Karpas-422 (cell line): ENCODE measurements at regions not wholly inside any gene's neighbourhood (a gene's known extent, or its start where the extent isn't known, plus 50 kb on each side); places are given as distances from the start of the nearest gene placed in this dataset.
A peak's percentile ranks its signal among the peaks of the same experiment; 100 is the strongest.

ENCODE experiments used
- DNase-seq: peaks from one replicate; pipeline ENCODE4 v3.0.0-alpha.2; 2015
- H2AFZ ChIP-seq: fragments of 200-600 bp; sonication (generic); 2 replicates; pipeline ENCODE4 v1.6.1; 2014; ENCODE audit warnings: antibody characterized with exemption, low read length, mixed read lengths
- H3K27ac ChIP-seq: fragments of 200-600 bp; sonication (generic); 2 replicates; pipeline ENCODE4 v1.5.1; 2014; ENCODE audit warnings: mild to moderate bottlenecking, low read length, moderate library complexity
- H3K27me3 ChIP-seq: fragments of 200-600 bp; sonication (generic); 2 replicates; pipeline ENCODE4 v1.6.1; 2014; ENCODE audit warnings: low read length, mixed read lengths
- H3K36me3 ChIP-seq: fragments of 200-600 bp; sonication (generic); 2 replicates; pipeline ENCODE4 v1.6.1; 2014; ENCODE audit warnings: low read length, mixed read lengths; ENCODE audit not compliant: insufficient read depth
- H3K4me1 ChIP-seq: fragments of 200-600 bp; sonication (generic); 2 replicates; pipeline ENCODE4 v1.6.1; 2014; ENCODE audit warnings: mild to moderate bottlenecking, low read length, mixed read lengths
- H3K4me2 ChIP-seq: fragments of 200-600 bp; sonication (generic); 2 replicates; pipeline ENCODE4 v1.6.1; 2014; ENCODE audit warnings: low read length, low read depth, mild to moderate bottlenecking; ENCODE audit not compliant: poor library complexity, severe bottlenecking
- H3K4me3 ChIP-seq: fragments of 200-600 bp; sonication (generic); 2 replicates; pipeline ENCODE4 v1.5.1; 2014; ENCODE audit warnings: mild to moderate bottlenecking, antibody characterized with exemption, low read length, mixed read lengths
- H3K79me2 ChIP-seq: fragments of 200-600 bp; sonication (generic); 2 replicates; pipeline ENCODE4 v1.6.1; 2014; ENCODE audit warnings: mild to moderate bottlenecking, low read length, mixed read lengths
- H3K9ac ChIP-seq: fragments of 200-600 bp; sonication (generic); 2 replicates; pipeline ENCODE4 v1.6.0; 2014; ENCODE audit warnings: low read length
- H3K9me2 ChIP-seq: fragments of 200-600 bp; sonication (generic), shearing (Covaris generic); replicated peaks from 2 replicates; pipeline ENCODE4 v1.6.0; 2014; ENCODE audit warnings: mild to moderate bottlenecking, low read length, moderate library complexity; ENCODE audit not compliant: insufficient read depth
- H3K9me3 ChIP-seq: fragments of 300-700, 200-600 bp; sonication (generic); 2 replicates; pipeline ENCODE4 v1.6.1; 2014; ENCODE audit warnings: low read length, mixed read lengths
- H4K20me1 ChIP-seq: fragments of 200-600 bp; sonication (generic); 2 replicates; pipeline ENCODE4 v1.6.1; 2014; ENCODE audit warnings: mild to moderate bottlenecking, antibody characterized with exemption, low read length, low read depth; ENCODE audit not compliant: insufficient read depth

DNA sequence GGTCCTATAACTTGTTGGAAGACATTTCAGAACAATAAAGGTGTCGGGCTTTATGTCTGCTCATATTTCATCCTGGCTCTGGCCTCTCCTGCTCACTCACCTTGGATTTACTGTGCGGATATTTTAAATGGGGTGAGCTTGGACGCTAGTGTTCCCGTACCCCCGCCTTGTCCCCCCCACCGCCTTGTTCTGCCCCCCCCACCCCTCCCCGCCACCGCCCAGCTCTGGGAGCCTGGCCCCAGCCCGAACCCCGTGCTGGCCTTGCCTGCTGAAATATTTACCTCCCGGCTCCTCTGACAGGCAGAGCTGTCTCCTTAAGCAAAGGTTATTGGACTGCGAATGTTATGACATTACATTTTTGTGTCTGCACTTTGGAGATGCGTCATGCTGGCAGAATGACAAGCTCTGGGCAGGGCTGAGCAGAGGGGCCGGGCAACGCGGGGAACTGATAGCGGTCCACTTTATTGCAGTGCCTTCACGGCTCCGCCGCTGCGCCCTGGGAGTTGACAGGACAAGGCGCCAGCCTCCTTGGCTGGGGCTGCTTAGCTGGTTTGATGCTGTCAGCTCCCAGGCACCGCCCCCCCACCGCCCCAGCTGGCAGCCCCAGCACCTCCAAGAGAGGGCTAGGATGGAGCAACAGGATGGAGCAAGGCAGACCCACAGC lies 222.5 kb upstream of the GSE1 start:
- Histone ChIP-seq H3K27ac (no peak overlapping the region), H3K4me3 (no peak overlapping the region), H3K4me2 (no peak overlapping the region)

GRCh38 chr16:85391175-85391707 lies 221.9 kb upstream of the GSE1 start:
- no peaks in the 10 kb centered on the region for H3K27me3 ChIP-seq
- no peak for DNase-seq
- H3K4me2 ChIP-seq, result no peak overlapping the region
- H3K4me3 ChIP-seq, result no peak overlapping the region
- no peaks in the 10 kb centered on the region for H3K79me2 ChIP-seq
- no peaks in the 10 kb centered on the region for H3K36me3 ChIP-seq
- no peaks in the 10 kb centered on the region for H3K9me2 ChIP-seq
- no peak overlapping the region for H3K9ac ChIP-seq
- H4K20me1 ChIP-seq, result 0 out of 2 replicates have a peak, but pooled peaks cover 3% of the 10 kb centered on the region
- peaks cover 25% of the 10 kb centered on the region for H3K4me1 ChIP-seq
- H2AFZ ChIP-seq, result no peak overlapping the region
- no peaks in the 10 kb centered on the region for H3K9me3 ChIP-seq
- no peak overlapping the region for H3K27ac ChIP-seq

More for the DNA sequence above, 222.5 kb upstream of the GSE1 start:
- H4K20me1 ChIP-seq, result 0 out of 2 replicates have a peak, but pooled peaks cover 3% of the 10 kb centered on the region
- H3K79me2 ChIP-seq, result no peaks in the 10 kb centered on the region
- H3K4me1 ChIP-seq, result peaks cover 19% of the 10 kb centered on the region
- no peak overlapping the region for H3K9ac ChIP-seq
- H3K9me2 ChIP-seq, result no peaks in the 10 kb centered on the region
- DNase-seq, result no peak
- no peaks in the 10 kb centered on the region for H3K27me3 ChIP-seq
- H3K9me3 ChIP-seq, result no peaks in the 10 kb centered on the region
- H3K36me3 ChIP-seq, result no peaks in the 10 kb centered on the region
- no peak overlapping the region for H2AFZ ChIP-seq

DNA sequence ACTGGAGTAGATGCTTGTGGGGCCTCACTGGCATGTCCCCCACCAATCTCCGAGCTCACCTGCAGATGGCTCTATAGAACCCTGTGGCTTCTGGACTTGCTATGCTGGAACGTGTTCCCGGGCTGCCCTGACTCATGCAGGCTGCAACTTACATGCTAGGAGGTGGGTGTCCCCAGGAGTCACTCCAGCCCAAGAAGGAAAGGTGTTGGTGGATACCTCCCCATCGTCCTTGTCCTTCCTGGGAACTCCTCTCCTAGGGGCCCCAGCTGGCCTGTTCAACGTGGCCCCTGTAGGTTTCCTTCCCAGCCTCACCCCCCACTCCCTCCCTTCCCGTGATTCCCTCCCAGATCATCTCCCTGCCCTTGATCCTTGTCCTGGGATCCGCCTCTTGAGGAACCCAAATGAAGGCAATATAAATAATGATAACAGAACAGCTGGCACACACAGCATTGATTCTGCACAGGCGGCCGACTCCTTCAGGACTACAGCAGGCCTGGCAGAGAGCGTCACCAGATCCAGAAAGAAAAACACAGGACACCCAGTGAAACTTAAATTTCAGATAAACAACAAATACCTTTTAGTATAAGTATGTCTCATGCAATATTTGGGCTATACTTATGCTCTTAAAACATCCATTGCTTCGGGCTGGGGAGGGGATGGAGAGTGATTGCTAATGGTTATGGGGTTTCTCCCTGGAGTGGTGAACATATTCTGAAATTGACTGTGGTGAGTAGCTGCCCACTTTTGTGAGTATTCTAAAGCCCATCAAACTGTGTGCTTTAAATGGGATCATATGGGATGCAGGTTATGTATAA lies 221.1 kb upstream of the GSE1 start:
- Histone ChIP-seq H3K4me1 (peaks cover 33% of the 10 kb centered on the region), H3K27ac (no peak overlapping the region), H3K79me2 (no peaks in the 10 kb centered on the region), H3K4me3 (no peak overlapping the region), H3K9me3 (no peaks in the 10 kb centered on the region), H3K9ac (no peak overlapping the region), H4K20me1 (no peaks in the 10 kb centered on the region), H3K27me3 (no peaks in the 10 kb centered on the region), H3K9me2 (no peaks in the 10 kb centered on the region), H2AFZ (no peak overlapping the region), H3K36me3 (no peaks in the 10 kb centered on the region), H3K4me2 (no peak overlapping the region)
- no peak for DNase-seq

DNA sequence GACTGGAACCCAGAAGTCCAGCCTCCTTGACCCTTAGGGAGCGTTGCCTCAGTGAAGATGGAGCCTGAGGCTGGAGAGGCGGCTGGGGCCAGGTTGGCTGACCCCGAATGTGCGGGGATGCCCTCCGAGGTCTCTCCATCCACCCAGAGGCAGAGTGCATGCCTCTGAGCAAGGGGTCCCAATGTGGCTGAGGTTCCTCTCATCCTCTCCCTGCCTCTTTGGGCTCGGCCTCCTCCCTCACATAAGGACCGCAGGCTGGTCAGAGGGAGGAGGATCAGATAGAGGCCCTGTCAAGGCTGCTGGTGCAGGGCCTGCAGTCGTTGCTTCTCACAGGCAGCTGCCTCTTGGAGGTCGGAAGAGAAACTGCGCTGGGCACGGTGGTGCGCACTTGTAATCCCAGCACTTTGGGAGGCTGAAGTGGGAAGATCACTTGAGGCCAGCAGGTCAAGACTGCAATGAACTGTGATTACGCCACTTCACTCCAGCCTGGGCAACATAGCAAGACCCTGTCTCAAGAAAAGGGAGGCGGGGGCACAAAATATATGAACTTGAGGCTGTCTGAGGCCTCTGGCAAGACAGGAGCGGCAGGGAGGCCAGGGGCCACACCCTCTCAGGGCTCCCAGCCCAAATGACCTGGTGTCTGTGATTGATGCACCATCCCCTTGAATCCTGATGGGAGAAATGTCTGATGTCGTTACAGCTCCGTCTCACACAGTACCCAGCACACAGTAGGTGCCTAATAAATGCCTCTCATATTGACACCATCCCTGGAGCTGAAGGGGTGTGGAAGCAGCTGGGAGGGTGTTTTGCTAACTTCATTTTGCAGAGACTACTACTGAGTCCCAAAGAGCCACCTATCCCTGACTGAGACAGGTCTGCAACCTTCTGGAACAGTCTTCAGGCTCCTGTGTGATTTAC lies 220.1 kb upstream of the GSE1 start:
- Histone ChIP-seq H2AFZ (no peak overlapping the region), H3K4me2 (no peak overlapping the region)
- DNase-seq, result no peak

GRCh38 chr16:85393674-85394451 lies 219.3 kb upstream of the GSE1 start:
- H3K4me3 ChIP-seq, result no peak overlapping the region
- H4K20me1 ChIP-seq, result no peaks in the 10 kb centered on the region
- no peaks in the 10 kb centered on the region for H3K36me3 ChIP-seq
- no peaks in the 10 kb centered on the region for H3K9me3 ChIP-seq
- H3K9ac ChIP-seq, result no peak overlapping the region
- no peak overlapping the region for H2AFZ ChIP-seq
- no peaks in the 10 kb centered on the region for H3K79me2 ChIP-seq
- H3K27ac ChIP-seq, result no peak overlapping the region
- no peaks in the 10 kb centered on the region for H3K27me3 ChIP-seq
- peak overlapping the region; percentile 49 for H3K4me2 ChIP-seq
- no peaks in the 10 kb centered on the region for H3K9me2 ChIP-seq
- DNase-seq, result peak; percentile 88
- H3K4me1 ChIP-seq, result peaks cover 46% of the 10 kb centered on the region

More for the DNA sequence above, 220.1 kb upstream of the GSE1 start:
- H3K4me3 ChIP-seq, result no peak overlapping the region
- H3K9me2 ChIP-seq, result no peaks in the 10 kb centered on the region
- H3K27ac ChIP-seq, result no peak overlapping the region
- no peaks in the 10 kb centered on the region for H3K9me3 ChIP-seq
- no peaks in the 10 kb centered on the region for H3K36me3 ChIP-seq
- no peaks in the 10 kb centered on the region for H4K20me1 ChIP-seq
- peaks cover 43% of the 10 kb centered on the region for H3K4me1 ChIP-seq
- no peaks in the 10 kb centered on the region for H3K79me2 ChIP-seq
- H3K9ac ChIP-seq, result no peak overlapping the region
- H3K27me3 ChIP-seq, result no peaks in the 10 kb centered on the region

DNA sequence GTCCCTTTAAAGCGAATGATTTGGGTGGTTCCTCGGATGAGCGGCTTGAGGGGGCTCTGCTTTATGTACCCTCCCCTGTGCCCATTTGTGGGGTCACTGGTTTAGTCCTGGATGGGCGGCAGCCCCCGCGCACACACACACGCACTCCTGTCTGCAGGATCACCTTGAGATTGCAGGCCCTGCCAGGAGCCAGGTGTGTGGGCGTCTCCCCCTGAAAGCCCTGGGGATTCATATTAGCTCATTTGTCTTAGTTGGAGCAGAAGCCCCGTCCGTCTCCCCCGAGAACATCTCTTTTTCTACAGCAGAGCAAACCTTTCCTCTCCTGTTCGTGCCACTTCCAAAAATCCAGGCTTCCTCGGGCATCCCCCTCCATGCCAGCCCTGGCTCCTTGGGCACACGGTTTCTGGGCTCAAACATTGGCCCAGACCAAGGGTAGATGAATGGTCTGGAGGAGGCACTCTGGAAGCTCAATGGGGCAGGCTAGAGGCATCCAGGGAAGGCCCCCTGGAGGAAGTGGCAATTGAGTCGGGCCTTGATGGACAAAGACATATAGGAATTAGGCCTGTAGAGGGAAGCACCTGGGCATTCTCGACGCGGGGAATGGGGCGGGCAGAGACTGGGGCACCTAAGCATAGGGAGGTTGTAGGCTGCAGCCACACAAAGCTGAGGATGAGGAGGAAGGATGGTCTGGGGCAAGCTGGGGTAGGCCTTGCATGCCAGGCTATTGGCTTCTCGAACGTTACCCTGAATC lies 218.5 kb upstream of the GSE1 start:
- Histone ChIP-seq H3K27ac (no peak overlapping the region), H4K20me1 (no peaks in the 10 kb centered on the region), H3K4me1 (peaks cover 46% of the 10 kb centered on the region), H3K9me2 (no peaks in the 10 kb centered on the region), H3K9ac (no peak overlapping the region), H3K36me3 (no peaks in the 10 kb centered on the region), H3K79me2 (no peaks in the 10 kb centered on the region), H3K9me3 (no peaks in the 10 kb centered on the region), H3K4me3 (peak overlapping the region; percentile 13; the same call in 1 of the 2 replicates), H3K4me2 (peak overlapping the region; percentile 49), H3K27me3 (no peaks in the 10 kb centered on the region), H2AFZ (no peak overlapping the region)
- peak; percentile 60 for DNase-seq
